ENCODE measurements at regions not wholly inside any gene's neighbourhood (a gene's known extent, or its start where the extent isn't known, plus 50 kb on each side); places are given as distances from the start of the nearest gene placed in this dataset.

- no peaks in the 10 kb centered on the region for H3K36me3 Mint-ChIP-seq
- H3K4me3 Mint-ChIP-seq, result no peak overlapping the region
- TF ChIP-seq, protein P1, sequence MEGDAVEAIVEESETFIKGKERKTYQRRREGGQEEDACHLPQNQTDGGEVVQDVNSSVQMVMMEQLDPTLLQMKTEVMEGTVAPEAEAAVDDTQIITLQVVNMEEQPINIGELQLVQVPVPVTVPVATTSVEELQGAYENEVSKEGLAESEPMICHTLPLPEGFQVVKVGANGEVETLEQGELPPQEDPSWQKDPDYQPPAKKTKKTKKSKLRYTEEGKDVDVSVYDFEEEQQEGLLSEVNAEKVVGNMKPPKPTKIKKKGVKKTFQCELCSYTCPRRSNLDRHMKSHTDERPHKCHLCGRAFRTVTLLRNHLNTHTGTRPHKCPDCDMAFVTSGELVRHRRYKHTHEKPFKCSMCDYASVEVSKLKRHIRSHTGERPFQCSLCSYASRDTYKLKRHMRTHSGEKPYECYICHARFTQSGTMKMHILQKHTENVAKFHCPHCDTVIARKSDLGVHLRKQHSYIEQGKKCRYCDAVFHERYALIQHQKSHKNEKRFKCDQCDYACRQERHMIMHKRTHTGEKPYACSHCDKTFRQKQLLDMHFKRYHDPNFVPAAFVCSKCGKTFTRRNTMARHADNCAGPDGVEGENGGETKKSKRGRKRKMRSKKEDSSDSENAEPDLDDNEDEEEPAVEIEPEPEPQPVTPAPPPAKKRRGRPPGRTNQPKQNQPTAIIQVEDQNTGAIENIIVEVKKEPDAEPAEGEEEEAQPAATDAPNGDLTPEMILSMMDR (IDR thresholded peaks at IDR 0.05; ENCODE audit: unreplicated experiment), result no peak
- no peak overlapping the region for H3K27ac Mint-ChIP-seq
- peaks cover 10% of the 10 kb centered on the region for H3K9me3 Mint-ChIP-seq
- no peaks in the 10 kb centered on the region for H3K4me1 Mint-ChIP-seq
- no peak for DNase-seq (ENCODE audit: low spot score in 2 of 2, unreplicated experiment in 2 of 2)
- H3K27me3 Mint-ChIP-seq (ENCODE audit: low read depth), result peaks cover 53% of the 10 kb centered on the region
Observed at GRCh38 chr1:229781453-229781852, 155.4 kb downstream of the URB2 start.

GRCh38 chr1:229782469-229782868 lies 156.4 kb downstream of the URB2 start:
- TF ChIP-seq, protein P1 (IDR thresholded peaks at IDR 0.05; ENCODE audit: unreplicated experiment), result no peak
- H3K4me3 Mint-ChIP-seq, result no peak overlapping the region
- H3K27me3 Mint-ChIP-seq (ENCODE audit: low read depth), result peaks cover 49% of the 10 kb centered on the region
- no peak overlapping the region for H3K27ac Mint-ChIP-seq
- H3K4me1 Mint-ChIP-seq, result no peaks in the 10 kb centered on the region
- no peaks in the 10 kb centered on the region for H3K36me3 Mint-ChIP-seq
- DNase-seq (ENCODE audit: low spot score in 2 of 2, unreplicated experiment in 2 of 2), result no peak
- H3K9me3 Mint-ChIP-seq, result peaks cover 16% of the 10 kb centered on the region

GRCh38 chr1:229784834-229785233 lies 158.8 kb downstream of the URB2 start:
- H3K36me3 Mint-ChIP-seq, result no peaks in the 10 kb centered on the region
- TF ChIP-seq, protein P1 (IDR thresholded peaks at IDR 0.05; ENCODE audit: unreplicated experiment), result no peak
- H3K27me3 Mint-ChIP-seq (ENCODE audit: low read depth), result peaks cover 45% of the 10 kb centered on the region
- H3K9me3 Mint-ChIP-seq, result peaks cover 37% of the 10 kb centered on the region
- no peak overlapping the region for H3K27ac Mint-ChIP-seq
- H3K4me1 Mint-ChIP-seq, result no peaks in the 10 kb centered on the region
- no peak for DNase-seq (ENCODE audit: low spot score in 2 of 2, unreplicated experiment in 2 of 2)
- H3K4me3 Mint-ChIP-seq, result no peak overlapping the region

- H3K9me3 Mint-ChIP-seq, result peaks cover 45% of the 10 kb centered on the region
- peaks cover 30% of the 10 kb centered on the region for H3K27me3 Mint-ChIP-seq (ENCODE audit: low read depth)
- no peak overlapping the region for H3K27ac Mint-ChIP-seq
- peaks cover 4% of the 10 kb centered on the region for H3K4me1 Mint-ChIP-seq
- H3K36me3 Mint-ChIP-seq, result peaks cover 4% of the 10 kb centered on the region
- TF ChIP-seq, protein P1 (IDR thresholded peaks at IDR 0.05; ENCODE audit: unreplicated experiment), result no peak
- DNase-seq (ENCODE audit: low spot score in 2 of 2, unreplicated experiment in 2 of 2), result no peak
- H3K4me3 Mint-ChIP-seq, result no peak overlapping the region
Observed at GRCh38 chr1:229786974-229787610, 161.0 kb downstream of the URB2 start.

DNA sequence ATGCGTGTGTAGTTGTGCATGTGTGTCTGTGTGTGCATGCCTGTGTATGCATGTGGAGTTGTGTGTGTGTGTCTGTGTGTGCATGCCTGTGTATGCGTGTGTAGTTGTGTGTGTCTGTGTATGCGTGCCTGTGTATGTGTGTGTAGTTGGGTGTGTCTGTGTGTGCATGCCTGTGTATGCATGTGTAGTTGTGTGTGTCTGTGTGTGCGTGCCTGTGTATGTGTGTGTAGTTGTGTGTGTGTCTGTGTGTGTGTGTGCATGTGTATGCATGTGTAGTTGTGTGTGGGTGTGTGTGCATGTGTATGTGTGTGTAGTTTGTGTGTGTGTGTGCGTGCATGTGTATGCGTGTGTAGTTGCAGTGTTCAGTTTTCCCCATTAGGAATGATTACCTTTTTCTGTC lies 162.0 kb downstream of the URB2 start:
- H3K4me1 Mint-ChIP-seq, result peaks cover 11% of the 10 kb centered on the region
- H3K9me3 Mint-ChIP-seq, result peaks cover 45% of the 10 kb centered on the region
- peaks cover 4% of the 10 kb centered on the region for H3K36me3 Mint-ChIP-seq
- H3K4me3 Mint-ChIP-seq, result no peak overlapping the region
- DNase-seq (ENCODE audit: low spot score in 2 of 2, unreplicated experiment in 2 of 2), result no peak
- H3K27me3 Mint-ChIP-seq (ENCODE audit: low read depth), result peaks cover 25% of the 10 kb centered on the region
- H3K27ac Mint-ChIP-seq, result no peak overlapping the region
- TF ChIP-seq, protein P1 (IDR thresholded peaks at IDR 0.05; ENCODE audit: unreplicated experiment), result no peak

Data from mesothelial cell of epicardium (in vitro differentiated cells).